Nephron progenitor cell (in vitro differentiated cells): ENCODE measurements at regions not wholly inside any gene's neighbourhood (a gene's known extent, or its start where the extent isn't known, plus 50 kb on each side); places are given as distances from the start of the nearest gene placed in this dataset.

Experiments
- DNase-seq: peaks from one replicate; pipeline ENCODE4 v3.0.0; 2021
- H3K27ac Mint-ChIP-seq: 2 replicates; pipeline ENCODE4 v1.8.0; 2021; ENCODE audit warnings: mild to moderate bottlenecking, moderate library complexity, mixed read lengths
- H3K27me3 Mint-ChIP-seq: 2 replicates; pipeline ENCODE4 v1.8.0; 2021; ENCODE audit warnings: mild to moderate bottlenecking, low read depth, mixed read lengths; ENCODE audit not compliant: poor library complexity
- H3K36me3 Mint-ChIP-seq: 2 replicates; pipeline ENCODE4 v1.8.0; 2021; ENCODE audit warnings: low read depth, mixed read lengths
- H3K4me1 Mint-ChIP-seq: 2 replicates; pipeline ENCODE4 v1.8.0; 2021; ENCODE audit warnings: mixed read lengths
- H3K4me3 Mint-ChIP-seq: 2 replicates; pipeline ENCODE4 v1.8.0; 2021; ENCODE audit warnings: mild to moderate bottlenecking, moderate library complexity, mixed read lengths
- H3K9me3 Mint-ChIP-seq: 2 replicates; pipeline ENCODE4 v1.8.0; 2021; ENCODE audit warnings: mild to moderate bottlenecking, moderate library complexity, mixed read lengths
- CTCF ChIP-seq: fragments of 200-600 bp; sonication (generic); IDR thresholded peaks from 2 replicates; pipeline ENCODE4 v1.5.0; 2021; ENCODE audit warnings: antibody characterized with exemption

DNA sequence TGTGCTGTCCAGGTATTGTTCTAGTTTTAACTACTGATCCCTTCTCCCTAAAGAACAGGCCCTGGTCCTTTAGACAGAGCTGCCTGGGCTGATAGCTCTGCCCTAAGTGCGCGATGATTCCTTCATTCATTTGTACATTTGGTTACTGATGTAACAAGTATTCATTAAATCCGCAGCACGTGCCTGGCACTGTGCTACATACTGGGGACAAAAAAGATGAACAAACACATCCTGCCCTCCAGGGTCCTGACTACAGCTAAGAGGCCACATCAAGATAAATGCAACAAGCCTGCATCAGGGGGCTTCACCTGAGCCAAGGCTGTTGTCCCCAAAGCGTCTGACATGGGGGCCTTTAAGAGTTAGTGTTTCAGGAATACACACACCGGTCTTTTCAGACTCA, 99.0 kb upstream of the PODXL start:
- peak overlapping the region; percentile 32 for H3K27ac Mint-ChIP-seq
- no peaks in the 10 kb centered on the region for H3K27me3 Mint-ChIP-seq
- no peak overlapping the region for H3K4me3 Mint-ChIP-seq
- no peak for DNase-seq
- no peaks in the 10 kb centered on the region for H3K36me3 Mint-ChIP-seq
- TF ChIP-seq CTCF = no peak
- H3K4me1 Mint-ChIP-seq = peaks cover 6% of the 10 kb centered on the region
- H3K9me3 Mint-ChIP-seq = no peaks in the 10 kb centered on the region

- no peak overlapping the region for H3K4me3 Mint-ChIP-seq
- no peaks in the 10 kb centered on the region for H3K36me3 Mint-ChIP-seq
- peak; percentile 82 for TF ChIP-seq CTCF
- no peak overlapping the region for H3K27ac Mint-ChIP-seq
- H3K4me1 Mint-ChIP-seq = peaks cover 11% of the 10 kb centered on the region
- no peaks in the 10 kb centered on the region for H3K9me3 Mint-ChIP-seq
- H3K27me3 Mint-ChIP-seq = no peaks in the 10 kb centered on the region
- peak; percentile 96 for DNase-seq
Observed at GRCh38 chr7:131654668-131655326, 98.4 kb upstream of the PODXL start.

DNA sequence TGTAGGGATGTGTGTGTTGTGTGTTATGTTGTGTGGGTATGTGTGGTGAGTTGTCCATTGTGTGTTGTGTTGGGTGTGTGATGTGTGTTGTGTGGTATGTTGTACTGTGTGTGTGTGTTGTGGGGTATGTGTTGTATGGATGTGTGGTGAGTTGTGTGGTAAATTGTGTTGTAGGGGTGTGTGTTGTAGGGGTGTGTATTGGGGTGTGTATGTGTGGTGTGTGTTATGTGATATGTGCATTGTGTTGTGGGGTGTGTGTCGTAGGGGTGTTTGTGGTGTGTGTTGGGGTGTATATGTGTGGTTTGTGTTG, 97.8 kb upstream of the PODXL start:
- no peak for DNase-seq
- Mint-ChIP-seq H3K9me3 (no peaks in the 10 kb centered on the region), H3K36me3 (no peaks in the 10 kb centered on the region), H3K27ac (no peak overlapping the region), H3K27me3 (no peaks in the 10 kb centered on the region), H3K4me3 (no peak overlapping the region), H3K4me1 (peaks cover 16% of the 10 kb centered on the region)
- no peak for TF ChIP-seq CTCF

- DNase-seq = no peak
- no peaks in the 10 kb centered on the region for H3K27me3 Mint-ChIP-seq
- no peak for TF ChIP-seq CTCF
- no peak overlapping the region for H3K27ac Mint-ChIP-seq
- no peaks in the 10 kb centered on the region for H3K36me3 Mint-ChIP-seq
- H3K9me3 Mint-ChIP-seq = no peaks in the 10 kb centered on the region
- H3K4me1 Mint-ChIP-seq = peaks cover 22% of the 10 kb centered on the region
- H3K4me3 Mint-ChIP-seq = no peak overlapping the region
Observed at GRCh38 chr7:131653418-131654248, 97.2 kb upstream of the PODXL start.

DNA sequence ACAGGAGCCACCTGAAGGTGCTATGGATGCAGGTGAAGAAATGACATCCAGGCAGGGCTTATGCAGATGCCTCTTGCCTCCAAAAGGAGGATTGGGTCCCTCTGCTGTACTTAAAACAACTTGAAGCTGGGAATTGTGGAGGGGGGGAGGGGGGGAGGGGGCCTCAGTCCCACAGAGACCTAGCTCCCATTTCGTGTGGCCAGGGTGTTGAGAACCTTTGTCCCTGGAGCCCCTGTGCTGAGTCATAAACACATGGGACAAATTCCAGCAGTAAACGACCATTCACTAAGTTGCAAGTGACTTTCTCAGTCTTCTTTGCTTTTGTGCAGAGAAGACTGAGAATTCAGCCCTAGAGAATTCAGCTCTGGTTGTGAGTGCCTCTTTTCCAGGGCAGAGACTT, 96.5 kb upstream of the PODXL start:
- Mint-ChIP-seq H3K27ac (no peak overlapping the region), H3K9me3 (no peaks in the 10 kb centered on the region), H3K27me3 (no peaks in the 10 kb centered on the region), H3K4me3 (no peak overlapping the region), H3K4me1 (peaks cover 26% of the 10 kb centered on the region), H3K36me3 (no peaks in the 10 kb centered on the region)
- TF ChIP-seq CTCF = no peak
- no peak for DNase-seq

DNA sequence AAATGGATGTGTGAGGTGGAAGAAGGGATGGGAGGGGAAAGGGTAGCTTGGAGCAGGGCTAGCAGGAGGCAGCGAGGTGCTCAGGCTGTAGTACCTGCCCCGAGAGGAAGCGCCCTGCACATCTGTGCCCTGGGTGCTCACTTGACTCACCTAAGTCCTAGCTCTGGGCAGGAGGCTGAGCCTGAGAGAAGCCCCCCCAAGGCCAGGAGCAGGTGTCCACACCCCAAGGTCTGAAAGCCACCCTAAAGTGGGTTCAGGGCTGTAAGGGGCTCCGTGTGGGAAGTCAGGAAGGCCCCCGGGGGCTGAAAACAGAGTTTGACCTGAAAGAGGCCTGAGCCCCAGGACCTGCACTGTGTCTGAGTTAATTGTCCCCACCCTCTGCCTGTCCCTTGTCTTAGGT, 95.8 kb upstream of the PODXL start:
- TF ChIP-seq CTCF = no peak
- Mint-ChIP-seq H3K4me3 (no peak overlapping the region), H3K36me3 (no peaks in the 10 kb centered on the region), H3K4me1 (peaks cover 26% of the 10 kb centered on the region), H3K27me3 (no peaks in the 10 kb centered on the region), H3K9me3 (no peaks in the 10 kb centered on the region), H3K27ac (peak overlapping the region; percentile 66)
- no peak for DNase-seq
